IMR-90 (cell line): ENCODE measurements at regions not wholly inside any gene's neighbourhood (a gene's known extent, or its start where the extent isn't known, plus 50 kb on each side); places are given as distances from the start of the nearest gene placed in this dataset.

Experiments used
- ATAC-seq: fragments of 200-7000 bp; cut with Tn5 transposase; 2 replicates; pipeline ENCODE4 v1.9.1; 2020; ENCODE audit warnings: low read depth, mild to moderate bottlenecking, moderate library complexity
- BruUV-seq: library from RNA; stranded (reverse); fragments of 400-500 nt; replicated peaks from 2 replicates; lab custom pipeline; 2021; lab: Mats Ljungman, UMichigan
- CTCF ChIA-PET: fragments of 300-600 bp; formaldehyde crosslinking; extraction: SDS; loops from one replicate; lab custom pipeline; 2021; ENCODE audit warnings: antibody characterized with exemption; lab: Yijun Ruan, JAX
- POLR2A ChIA-PET: fragments of 300-600 bp; sonication (Branson Sonifier 250); formaldehyde crosslinking; loops from one replicate; lab custom pipeline; 2022; ENCODE audit warnings: antibody characterized with exemption; ENCODE audit not compliant: unreplicated experiment; lab: Charles Lee
- DNase-seq: peaks from one replicate; pipeline ENCODE4 v3.0.0; 2013
- H2AFZ ChIP-seq: replicated peaks from 2 replicates; pipeline ENCODE3; 2013; ENCODE audit warnings: low read length, mild to moderate bottlenecking; ENCODE audit not compliant: poor library complexity
- H2AK5ac ChIP-seq: 2 replicates; pipeline ENCODE4 v1.6.1; 2013; ENCODE audit warnings: low read depth, low read length, inconsistent platforms
- H2AK9ac ChIP-seq: replicated peaks from 2 replicates; pipeline ENCODE3; 2013; ENCODE audit warnings: mild to moderate bottlenecking, low read depth, low read length, moderate library complexity; ENCODE audit not compliant: poor library complexity
- H2BK120ac ChIP-seq: 2 replicates; pipeline ENCODE4 v1.6.1; 2013; ENCODE audit warnings: low read depth, low read length, inconsistent platforms
- H2BK15ac ChIP-seq: 3 replicates; pipeline ENCODE4 v1.6.1; 2013; ENCODE audit warnings: low read depth, low read length, inconsistent platforms
- H2BK20ac ChIP-seq: 2 replicates; pipeline ENCODE4 v1.6.1; 2013; ENCODE audit warnings: low read depth, mild to moderate bottlenecking, inconsistent platforms, low read length, moderate library complexity
- H2BK5ac ChIP-seq: 2 replicates; pipeline ENCODE4 v1.6.1; 2013; ENCODE audit warnings: mild to moderate bottlenecking, low read depth, low read length, inconsistent platforms; ENCODE audit not compliant: poor library complexity, severe bottlenecking
- H3K14ac ChIP-seq: replicated peaks from 2 replicates; pipeline ENCODE4 v1.6.1; 2013; ENCODE audit warnings: low read depth, low read length, inconsistent platforms
- H3K18ac ChIP-seq: 2 replicates; pipeline ENCODE4 v1.6.1; 2013; ENCODE audit warnings: low read depth, low read length, control low read depth
- H3K23ac ChIP-seq: 2 replicates; pipeline ENCODE4 v1.6.1; 2013; ENCODE audit warnings: low read depth, low read length, inconsistent platforms
- H3K27ac ChIP-seq: 2 replicates; pipeline ENCODE4 v1.5.1; 2013; ENCODE audit warnings: mild to moderate bottlenecking, control low read depth, low read length; ENCODE audit not compliant: insufficient read depth
- H3K27me3 ChIP-seq: 2 replicates; pipeline ENCODE4 v1.6.1; 2013; ENCODE audit warnings: low read length; ENCODE audit not compliant: control insufficient read depth, insufficient read depth
- H3K36me3 ChIP-seq: 2 replicates; pipeline ENCODE4 v1.6.1; 2013; ENCODE audit warnings: low read length, mixed read lengths; ENCODE audit not compliant: control insufficient read depth, insufficient read depth
- H3K4ac ChIP-seq: 2 replicates; pipeline ENCODE4 v1.6.1; 2013; ENCODE audit warnings: low read depth, low read length, inconsistent platforms
- H3K4me1 ChIP-seq: 2 replicates; pipeline ENCODE4 v1.6.1; 2013; ENCODE audit warnings: low read length, mixed read lengths; ENCODE audit not compliant: control insufficient read depth, insufficient read depth
- H3K4me2 ChIP-seq: 2 replicates; pipeline ENCODE4 v1.6.1; 2013; ENCODE audit warnings: low read depth, mild to moderate bottlenecking, control low read depth, low read length, moderate library complexity
- H3K4me3 ChIP-seq: 2 replicates; pipeline ENCODE4 v1.5.1; 2013; ENCODE audit warnings: low read depth, mild to moderate bottlenecking, control low read depth, low read length, moderate library complexity; ENCODE audit not compliant: insufficient read depth
- H3K56ac ChIP-seq: 2 replicates; pipeline ENCODE4 v1.6.1; 2013; ENCODE audit warnings: low read length, inconsistent platforms; ENCODE audit not compliant: insufficient read depth; ENCODE audit errors: extremely low read depth
- H3K79me1 ChIP-seq, 2 experiments: 2 replicates each; pipeline ENCODE4 v1.6.1; 2013; ENCODE audit warnings: low read length in 2 of 2, inconsistent platforms in 1 of 2, low read depth in 1 of 2
- H3K9ac ChIP-seq: 2 replicates; pipeline ENCODE4 v1.6.1; 2013; ENCODE audit warnings: low read depth, low read length, control low read depth
- H3K9me1 ChIP-seq: 2 replicates; pipeline ENCODE4 v1.6.1; 2013; ENCODE audit warnings: low read length, inconsistent platforms; ENCODE audit not compliant: insufficient read depth
- H3K9me3 ChIP-seq: 2 replicates; pipeline ENCODE4 v1.6.1; 2013; ENCODE audit warnings: low read length; ENCODE audit not compliant: control insufficient read depth, insufficient read depth
- H4K20me1 ChIP-seq: 2 replicates; pipeline ENCODE4 v1.6.1; 2013; ENCODE audit warnings: low read length, inconsistent platforms; ENCODE audit not compliant: insufficient read depth
- H4K5ac ChIP-seq: 2 replicates; pipeline ENCODE4 v1.6.1; 2013; ENCODE audit warnings: mild to moderate bottlenecking, low read depth, low read length, control low read depth
- H4K8ac ChIP-seq, 2 experiments: 2 replicates each; pipeline ENCODE4 v1.6.1; 2013; ENCODE audit warnings: low read depth in 2 of 2, low read length in 2 of 2, control low read depth in 1 of 2, inconsistent platforms in 1 of 2
- H4K91ac ChIP-seq: 2 replicates; pipeline ENCODE4 v1.6.1; 2013; ENCODE audit warnings: low read depth, low read length, inconsistent platforms; ENCODE audit not compliant: insufficient read depth
- RAD21 ChIP-seq: IDR thresholded peaks from 2 replicates; pipeline ENCODE4 v1.6.1; 2012; ENCODE audit warnings: low read length, improper control_type of control experiment
- WGBS, 2 experiments: methylation state at CpG; one replicate each; pipeline versions ENCODE4 v1.1.5 to v1.1.7; 2013; ENCODE audit warnings: missing lambda C conversion rate in 2 of 2; ENCODE audit not compliant: insufficient read length in 1 of 2; ENCODE audit errors: extremely low coverage in 2 of 2; 5-methylcytosine and 5-hydroxymethylcytosine counted together
- dilution Hi-C: fragments of 300-500 bp; cut with HindIII; formaldehyde crosslinking; loops from one replicate; pipeline ENCODE4 v1.14.3; 2018; ENCODE audit warnings: low sequenced_read_pairs; ENCODE audit not compliant: unreplicated experiment
- in situ Hi-C: fragments of 300-500 bp; cut with MboI; formaldehyde crosslinking; loops from 3 replicates; pipeline ENCODE4 v1.14.3; 2019; ENCODE audit warnings: low sequenced_read_pairs, inconsistent platforms, mixed read lengths
- intact Hi-C: fragments of 100-400 bp; cut with micrococcal nuclease; formaldehyde crosslinking; loops from 2 replicates; pipeline ENCODE4 v1.10.0; 2022

DNA sequence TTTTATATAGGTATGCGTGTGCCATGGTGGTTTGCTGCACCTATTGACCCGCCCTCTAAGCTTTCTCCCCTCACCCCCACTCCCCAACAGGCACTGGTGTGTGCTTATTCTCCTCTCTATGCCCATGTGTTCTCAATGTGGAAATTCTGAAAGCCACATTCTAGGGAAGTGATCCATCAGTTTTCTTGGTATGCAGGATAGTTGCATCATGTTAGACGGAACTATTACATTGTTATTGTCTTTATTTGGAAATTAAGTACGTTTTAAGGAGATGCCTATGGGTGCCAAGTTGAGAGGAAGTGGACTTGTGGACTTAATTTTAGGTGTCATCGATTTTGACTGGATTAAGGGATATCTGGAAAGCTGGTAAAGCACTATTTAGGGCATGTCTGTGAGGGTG lies 204.6 kb downstream of the RBM46 start:
- Histone ChIP-seq H3K23ac (no peak overlapping the region), H3K9me1 (no peaks in the 10 kb centered on the region), H2AK5ac (no peak overlapping the region), H4K5ac (no peak overlapping the region), H2BK20ac (no peak overlapping the region), H3K79me1 (no peaks in the 10 kb centered on the region), H2AFZ (no peak overlapping the region), H3K4me1 (no peaks in the 10 kb centered on the region), H2BK5ac (no peak overlapping the region), H3K4me2 (no peak overlapping the region), H3K9me3 (no peaks in the 10 kb centered on the region), H2BK15ac (no peak overlapping the region), H4K8ac (no peak overlapping the region), H3K9ac (no peak overlapping the region), H4K91ac (no peak overlapping the region), H4K20me1 (no peaks in the 10 kb centered on the region), H3K27ac (no peak overlapping the region), H3K36me3 (no peaks in the 10 kb centered on the region), H3K18ac (no peak overlapping the region), H2AK9ac (no peak overlapping the region), H3K56ac (no peak overlapping the region), H3K4me3 (no peak overlapping the region), H3K14ac (no peak overlapping the region), H2BK120ac (no peak overlapping the region), H3K27me3 (no peaks in the 10 kb centered on the region), H3K4ac (no peak overlapping the region)
- in situ Hi-C loops, result loop anchor here (10.0 to 25.0 kb wide), 2 partner anchors 389 to 802 kb away; partner anchors contain the start of gene MAP9
- intact Hi-C loops, result loop anchor here (10.0 kb wide), 1 partner anchor 799 kb away; no protein-coding TSS in a partner anchor
- DNase-seq (no peak), ATAC-seq (no peak)
- dilution Hi-C loops, result no loop called here
- BruUV-seq, result no TSS peak
- POLR2A ChIA-PET, result no interaction called here
- TF ChIP-seq RAD21, result no peak
- CTCF ChIA-PET, result no interaction called here
- 33% methylated on average over 1 of the region's 5 CpGs; no CpG with 5 or more reads in 1 of the 2 experiments for WGBS, 2 experiments
